Neural cell (in vitro differentiated cells): ENCODE measurements at regions not wholly inside any gene's neighbourhood (a gene's known extent, or its start where the extent isn't known, plus 50 kb on each side); places are given as distances from the start of the nearest gene placed in this dataset.

Experiments used
- EP300 ChIP-seq: fragments of 450-650 bp; conservative IDR thresholded peaks from 2 replicates; pipeline ENCODE4 v1.6.1; 2014; ENCODE audit warnings: antibody characterized with exemption, mild to moderate bottlenecking, moderate library complexity; ENCODE audit not compliant: poor library complexity, severe bottlenecking
- EZH2 ChIP-seq: fragments of 200-600, 300-800 bp; shearing (Covaris generic), sonication (generic); IDR thresholded peaks from 2 replicates; pipeline ENCODE4 v1.6.1; 2014; ENCODE audit warnings: antibody characterized with exemption, low read length, borderline replicate concordance, mild to moderate bottlenecking; ENCODE audit not compliant: insufficient read depth, poor library complexity, severe bottlenecking
- MXI1 ChIP-seq: fragments of 450-650 bp; conservative IDR thresholded peaks from 2 replicates; pipeline ENCODE4 v1.6.1; 2014; ENCODE audit warnings: antibody characterized with exemption, mild to moderate bottlenecking; ENCODE audit not compliant: poor library complexity, severe bottlenecking
- POLR2AphosphoS5 ChIP-seq: IDR thresholded peaks from 2 replicates; pipeline ENCODE4 v1.6.1; 2012
- RAD21 ChIP-seq: fragments of 450-650 bp; conservative IDR thresholded peaks from 2 replicates; pipeline ENCODE4 v1.6.1; 2014; ENCODE audit warnings: antibody characterized with exemption, mild to moderate bottlenecking, moderate library complexity
- TAF1 ChIP-seq: IDR thresholded peaks from 2 replicates; pipeline ENCODE4 v1.6.1; 2012; ENCODE audit warnings: low read depth
- TF ChIP-seq, protein P1 (sequence below): IDR thresholded peaks from 2 replicates; pipeline ENCODE4 v1.6.1; 2012; ENCODE audit warnings: borderline replicate concordance
- TF ChIP-seq, protein P2 (sequence below): fragments of 450-650 bp; IDR thresholded peaks from 2 replicates; pipeline ENCODE4 v1.5.1; 2014; ENCODE audit warnings: antibody characterized with exemption, mild to moderate bottlenecking, moderate library complexity; ENCODE audit not compliant: poor library complexity, severe bottlenecking

DNA sequence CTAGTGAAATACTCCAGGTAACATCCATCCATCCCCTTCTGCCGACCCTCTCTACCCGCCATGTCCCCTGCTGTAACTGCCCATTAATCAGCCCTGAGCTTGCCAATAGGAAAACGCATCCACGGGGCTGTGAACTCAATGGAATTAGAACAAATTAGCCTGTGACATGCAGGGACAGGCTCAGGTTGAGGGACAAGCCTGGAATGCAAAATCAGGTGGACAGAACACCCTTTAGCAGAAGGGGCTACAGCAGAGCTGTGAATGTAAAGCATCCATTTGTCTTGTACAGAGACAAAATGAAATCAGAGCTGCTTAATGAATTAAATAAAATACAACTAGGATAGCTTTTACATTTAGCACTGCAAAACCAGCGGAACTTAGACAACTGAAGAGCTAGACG, 187.3 kb upstream of the SASH1 start:
- TF ChIP-seq, protein P1, sequence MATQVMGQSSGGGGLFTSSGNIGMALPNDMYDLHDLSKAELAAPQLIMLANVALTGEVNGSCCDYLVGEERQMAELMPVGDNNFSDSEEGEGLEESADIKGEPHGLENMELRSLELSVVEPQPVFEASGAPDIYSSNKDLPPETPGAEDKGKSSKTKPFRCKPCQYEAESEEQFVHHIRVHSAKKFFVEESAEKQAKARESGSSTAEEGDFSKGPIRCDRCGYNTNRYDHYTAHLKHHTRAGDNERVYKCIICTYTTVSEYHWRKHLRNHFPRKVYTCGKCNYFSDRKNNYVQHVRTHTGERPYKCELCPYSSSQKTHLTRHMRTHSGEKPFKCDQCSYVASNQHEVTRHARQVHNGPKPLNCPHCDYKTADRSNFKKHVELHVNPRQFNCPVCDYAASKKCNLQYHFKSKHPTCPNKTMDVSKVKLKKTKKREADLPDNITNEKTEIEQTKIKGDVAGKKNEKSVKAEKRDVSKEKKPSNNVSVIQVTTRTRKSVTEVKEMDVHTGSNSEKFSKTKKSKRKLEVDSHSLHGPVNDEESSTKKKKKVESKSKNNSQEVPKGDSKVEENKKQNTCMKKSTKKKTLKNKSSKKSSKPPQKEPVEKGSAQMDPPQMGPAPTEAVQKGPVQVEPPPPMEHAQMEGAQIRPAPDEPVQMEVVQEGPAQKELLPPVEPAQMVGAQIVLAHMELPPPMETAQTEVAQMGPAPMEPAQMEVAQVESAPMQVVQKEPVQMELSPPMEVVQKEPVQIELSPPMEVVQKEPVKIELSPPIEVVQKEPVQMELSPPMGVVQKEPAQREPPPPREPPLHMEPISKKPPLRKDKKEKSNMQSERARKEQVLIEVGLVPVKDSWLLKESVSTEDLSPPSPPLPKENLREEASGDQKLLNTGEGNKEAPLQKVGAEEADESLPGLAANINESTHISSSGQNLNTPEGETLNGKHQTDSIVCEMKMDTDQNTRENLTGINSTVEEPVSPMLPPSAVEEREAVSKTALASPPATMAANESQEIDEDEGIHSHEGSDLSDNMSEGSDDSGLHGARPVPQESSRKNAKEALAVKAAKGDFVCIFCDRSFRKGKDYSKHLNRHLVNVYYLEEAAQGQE: no peak
- TF ChIP-seq POLR2AphosphoS5 (no peak), TAF1 (no peak), EP300 (no peak), EZH2 (no peak), RAD21 (no peak), MXI1 (no peak)
- TF ChIP-seq, protein P2, sequence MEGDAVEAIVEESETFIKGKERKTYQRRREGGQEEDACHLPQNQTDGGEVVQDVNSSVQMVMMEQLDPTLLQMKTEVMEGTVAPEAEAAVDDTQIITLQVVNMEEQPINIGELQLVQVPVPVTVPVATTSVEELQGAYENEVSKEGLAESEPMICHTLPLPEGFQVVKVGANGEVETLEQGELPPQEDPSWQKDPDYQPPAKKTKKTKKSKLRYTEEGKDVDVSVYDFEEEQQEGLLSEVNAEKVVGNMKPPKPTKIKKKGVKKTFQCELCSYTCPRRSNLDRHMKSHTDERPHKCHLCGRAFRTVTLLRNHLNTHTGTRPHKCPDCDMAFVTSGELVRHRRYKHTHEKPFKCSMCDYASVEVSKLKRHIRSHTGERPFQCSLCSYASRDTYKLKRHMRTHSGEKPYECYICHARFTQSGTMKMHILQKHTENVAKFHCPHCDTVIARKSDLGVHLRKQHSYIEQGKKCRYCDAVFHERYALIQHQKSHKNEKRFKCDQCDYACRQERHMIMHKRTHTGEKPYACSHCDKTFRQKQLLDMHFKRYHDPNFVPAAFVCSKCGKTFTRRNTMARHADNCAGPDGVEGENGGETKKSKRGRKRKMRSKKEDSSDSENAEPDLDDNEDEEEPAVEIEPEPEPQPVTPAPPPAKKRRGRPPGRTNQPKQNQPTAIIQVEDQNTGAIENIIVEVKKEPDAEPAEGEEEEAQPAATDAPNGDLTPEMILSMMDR: no peak
